HCT116 (cell line): ENCODE measurements at regions not wholly inside any gene's neighbourhood (a gene's known extent, or its start where the extent isn't known, plus 50 kb on each side); places are given as distances from the start of the nearest gene placed in this dataset.

Experiments used
- ATAC-seq: fragments of 200-7000 bp; cut with Tn5 transposase; 2 replicates; pipeline ENCODE4 v1.9.1; 2020; ENCODE audit warnings: mild to moderate bottlenecking, moderate library complexity
- BruUV-seq: library from RNA; stranded (reverse); fragments of 400-500 nt; replicated peaks from 2 replicates; lab custom pipeline; 2021; lab: Mats Ljungman, UMichigan
- CTCF ChIA-PET: fragments of 300-600 bp; sonication (Branson Sonifier 250); formaldehyde crosslinking; loops from one replicate; lab custom pipeline; 2021; ENCODE audit warnings: antibody characterized with exemption; lab: Charles Lee
- POLR2A ChIA-PET: fragments of 300-600, 350-600 bp; sonication (Branson Sonifier 250); formaldehyde crosslinking; loops from one replicate; lab custom pipeline; 2021; ENCODE audit warnings: antibody characterized with exemption; lab: Charles Lee
- RAD21 ChIA-PET, 2 experiments: fragments of 300-600 bp; sonication (Branson Sonifier 250); formaldehyde crosslinking; loops; one replicate each; lab custom pipeline; 2023; ENCODE audit warnings: low total read pairs in 2 of 2; ENCODE audit not compliant: uncharacterized antibody in 2 of 2, unreplicated experiment in 2 of 2, low non-redundant PET in 1 of 2; lab: Charles Lee
- DNase-seq: peaks from one replicate; pipeline ENCODE4 v3.0.0-alpha.2; 2010; ENCODE audit warnings: low read depth, low spot score
- H2AFZ ChIP-seq: fragments of 200-600 bp; shearing (Covaris generic), sonication (generic); 2 replicates; pipeline ENCODE4 v1.6.1; 2017; ENCODE audit warnings: low read depth, mixed run types, mixed read lengths, antibody characterized with exemption, low read length; ENCODE audit not compliant: poor library complexity, severe bottlenecking
- H3K27ac ChIP-seq: 2 replicates; pipeline ENCODE4 v1.5.1; 2012; ENCODE audit warnings: low read depth, low read length
- H3K27me3 ChIP-seq: fragments of 200-600 bp; sonication (generic); 2 replicates; pipeline ENCODE4 v1.6.1; 2016; ENCODE audit warnings: mixed run types, low read length, mixed read lengths; ENCODE audit not compliant: insufficient read depth
- H3K36me3 ChIP-seq, 2 experiments: fragments of 200-500 bp in 1 of 2; fragments of 200-600 bp in 1 of 2; sonication (Bioruptor generic) in 1 of 2; sonication (generic) in 1 of 2; 2 replicates each; pipeline versions ENCODE4 v1.5.1 to v1.6.1; 2014 to 2016; ENCODE audit warnings: low read length in 2 of 2, inconsistent platforms in 1 of 2, mixed read lengths in 1 of 2, mixed run types in 1 of 2; ENCODE audit not compliant: insufficient read depth in 2 of 2, control insufficient read depth in 1 of 2
- H3K4me1 ChIP-seq, 2 experiments: fragments of 200-600 bp in 1 of 2; sonication (generic) in 1 of 2; 2 replicates each; pipeline versions ENCODE4 v1.5.1 to v1.6.1; 2012 to 2017; ENCODE audit warnings: low read length in 2 of 2, inconsistent platforms in 1 of 2, mild to moderate bottlenecking in 1 of 2, mixed read lengths in 1 of 2, mixed run types in 1 of 2, moderate library complexity in 1 of 2; ENCODE audit not compliant: insufficient read depth in 2 of 2, control insufficient read depth in 1 of 2
- H3K4me2 ChIP-seq: fragments of 200-600 bp; sonication (generic); 2 replicates; pipeline ENCODE4 v1.6.1; 2017; ENCODE audit warnings: mixed run types, low read length, mixed read lengths
- H3K4me3 ChIP-seq, 2 experiments: fragments of 200-600 bp in 1 of 2; sonication (generic) in 1 of 2; replicated peaks in 1 of 2; 2 replicates each; pipeline ENCODE4 v1.5.1; 2011 to 2016; ENCODE audit warnings: low read length in 2 of 2, control low read depth in 1 of 2, low read depth in 1 of 2, mild to moderate bottlenecking in 1 of 2, mixed read lengths in 1 of 2, mixed run types in 1 of 2
- H3K79me2 ChIP-seq: fragments of 200-600 bp; sonication (generic); 2 replicates; pipeline ENCODE4 v1.6.1; 2017; ENCODE audit warnings: mild to moderate bottlenecking, mixed run types, low read length, moderate library complexity, mixed read lengths; ENCODE audit not compliant: insufficient read depth
- H3K9ac ChIP-seq: fragments of 200-600 bp; sonication (generic); 2 replicates; pipeline ENCODE4 v1.6.1; 2016; ENCODE audit warnings: low read length, mixed read lengths
- H3K9me2 ChIP-seq: fragments of 200-600 bp; sonication (generic), shearing (Covaris generic); 2 replicates; pipeline ENCODE4 v1.6.1; 2017; ENCODE audit warnings: mixed run types, mild to moderate bottlenecking, moderate library complexity; ENCODE audit not compliant: insufficient read depth
- H3K9me3 ChIP-seq, 2 experiments: fragments of 200-500 bp in 1 of 2; fragments of 200-600 bp in 1 of 2; sonication (Bioruptor generic) in 1 of 2; sonication (generic) in 1 of 2; 2 replicates each; pipeline ENCODE4 v1.6.1; 2014 to 2017; ENCODE audit warnings: low read length in 2 of 2, mixed read lengths in 2 of 2, inconsistent platforms in 1 of 2, low read depth in 1 of 2, mild to moderate bottlenecking in 1 of 2, mixed run types in 1 of 2, moderate library complexity in 1 of 2; ENCODE audit not compliant: control insufficient read depth in 1 of 2, insufficient read depth in 1 of 2
- H4K20me1 ChIP-seq: fragments of 200-600 bp; sonication (generic), shearing (Covaris generic); 2 replicates; pipeline ENCODE4 v1.6.1; 2017; ENCODE audit warnings: mixed run types, mild to moderate bottlenecking, moderate library complexity; ENCODE audit not compliant: insufficient read depth
- CBX3 ChIP-seq: IDR thresholded peaks from 2 replicates; pipeline ENCODE4 v1.6.1; 2012; ENCODE audit warnings: low read depth
- CTCF ChIP-seq, 3 experiments: fragments of 200-600 bp in 1 of 3; sonication (generic) in 1 of 3; IDR thresholded peaks in 2 of 3; conservative IDR thresholded peaks in 1 of 3; 2 replicates each; pipeline ENCODE4 v1.5.1; 2012 to 2017; ENCODE audit warnings: low read depth in 2 of 3, low read length in 2 of 3, antibody characterized with exemption in 1 of 3, borderline replicate concordance in 1 of 3, control low read depth in 1 of 3, mild to moderate bottlenecking in 1 of 3, mixed read lengths in 1 of 3, mixed run types in 1 of 3, moderate library complexity in 1 of 3; ENCODE audit not compliant: insufficient read depth in 1 of 3
- EZH2 ChIP-seq: fragments of 200-600 bp; sonication (generic); IDR thresholded peaks from 2 replicates; pipeline ENCODE4 v1.6.1; 2017; ENCODE audit warnings: antibody characterized with exemption, mixed run types
- JUND ChIP-seq: IDR thresholded peaks from 2 replicates; pipeline ENCODE4 v1.6.1; 2012
- MAX ChIP-seq: IDR thresholded peaks from 2 replicates; pipeline ENCODE4 v1.6.1; 2012
- SIN3A ChIP-seq: IDR thresholded peaks from 2 replicates; pipeline ENCODE4 v1.6.1; 2012; ENCODE audit warnings: low read depth
- SP1 ChIP-seq: IDR thresholded peaks from 2 replicates; pipeline ENCODE4 v1.6.1; 2012; ENCODE audit warnings: low read depth
- YY1 ChIP-seq: IDR thresholded peaks from 2 replicates; pipeline ENCODE4 v1.6.1; 2011; ENCODE audit warnings: low read length, low read depth, moderate library complexity, mild to moderate bottlenecking; ENCODE audit not compliant: insufficient replicate concordance; ENCODE audit errors: extremely low read depth
- ZFX ChIP-seq: fragments of 450-650 bp; IDR thresholded peaks from 2 replicates; pipeline ENCODE4 v1.6.1; 2017
- ZNF274 ChIP-seq: fragments of 200-500 bp; sonication (Bioruptor generic); IDR thresholded peaks from 2 replicates; pipeline ENCODE4 v1.6.1; 2014; ENCODE audit warnings: mild to moderate bottlenecking, low read depth, low read length, inconsistent platforms
- intact Hi-C: fragments of 100-400 bp; cut with micrococcal nuclease; formaldehyde crosslinking; loops from 2 replicates; pipeline ENCODE4 v1.10.0; 2022
- TF ChIP-seq, protein P1 (sequence below): IDR thresholded peaks from 2 replicates; pipeline ENCODE4 v1.6.1; 2012; ENCODE audit warnings: low read depth

- ChIA-PET CTCF (no interaction called here), RAD21 (no interaction called here), POLR2A (no interaction called here)
- Histone ChIP-seq H3K27ac (no peak overlapping the region), H4K20me1 (no peaks in the 10 kb centered on the region), H3K4me1 (no peaks in the 10 kb centered on the region), H3K79me2 (no peaks in the 10 kb centered on the region), H2AFZ (no peak overlapping the region), H3K4me2 (no peak overlapping the region), H3K9ac (no peak overlapping the region), H3K27me3 (peaks cover 17% of the 10 kb centered on the region; the same call in 1 of the 2 replicates), H3K9me2 (no peaks in the 10 kb centered on the region), H3K36me3 (no peaks in the 10 kb centered on the region), H3K4me3 (no peak overlapping the region), H3K9me3 (no peaks in the 10 kb centered on the region)
- TF ChIP-seq EZH2 (no peak), SIN3A (no peak), CTCF (IDR thresholded peaks at IDR 0.05 in 2 of 3, conservative IDR thresholded peaks at IDR 0.05 in 1 of 3; ENCODE audit: borderline replicate concordance in 1 of 3, insufficient read depth in 1 of 3, low read depth in 2 of 3, low read length in 2 of 3) (no peak)
- DNase-seq, result no peak
- no peak for ATAC-seq
- intact Hi-C loops, result no loop called here
- BruUV-seq, result no TSS peak
Measured at GRCh38 chr13:59584101-59584500, 579.6 kb downstream of the DIAPH3 start.

DNA sequence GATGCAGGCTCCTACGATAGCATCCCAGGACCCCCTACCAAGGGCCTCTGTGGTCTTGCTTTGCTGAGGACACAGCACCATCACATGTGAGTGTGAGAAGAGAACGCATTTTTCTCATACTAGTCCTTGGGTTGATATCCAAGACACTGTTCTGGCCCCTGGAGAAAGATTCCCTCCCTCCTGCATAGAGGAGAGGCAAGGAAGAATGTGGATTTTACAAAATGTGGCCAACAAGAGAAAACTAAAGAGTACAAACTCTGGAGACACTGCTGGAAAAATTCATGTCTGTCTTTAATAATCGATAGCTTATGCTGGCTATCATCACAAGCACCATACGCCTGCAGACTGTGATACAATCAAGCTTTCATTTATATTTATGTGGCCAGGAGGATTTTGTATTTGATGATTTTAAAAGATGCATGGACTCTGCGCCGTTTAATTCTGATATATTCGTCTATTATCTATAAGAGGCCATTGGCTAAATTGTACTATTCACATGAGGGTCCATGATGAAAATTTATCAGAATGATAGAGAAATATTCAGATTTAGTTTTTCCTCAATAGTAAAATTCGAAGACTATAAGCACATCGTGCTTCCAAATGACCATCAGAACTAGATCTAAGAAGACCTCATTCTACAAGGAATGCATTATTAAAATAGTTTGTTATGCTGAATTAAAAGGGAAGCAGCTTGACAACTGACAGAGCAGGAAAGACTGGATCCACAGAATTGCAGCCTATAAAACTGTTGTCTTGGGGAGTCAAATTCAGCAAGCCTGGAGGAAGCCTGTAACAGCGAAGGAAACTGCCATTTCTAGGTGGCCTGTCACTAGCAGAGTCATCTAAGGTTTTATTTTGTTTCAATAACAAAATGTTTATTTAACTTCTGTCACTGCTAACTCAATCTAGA, 578.7 kb downstream of the DIAPH3 start:
- no peak overlapping the region for H3K4me3 ChIP-seq
- no peak overlapping the region for H2AFZ ChIP-seq
- no peaks in the 10 kb centered on the region for H3K79me2 ChIP-seq
- intact Hi-C loops, result no loop called here
- no peaks in the 10 kb centered on the region for H3K4me1 ChIP-seq
- no peaks in the 10 kb centered on the region for H4K20me1 ChIP-seq
- peaks cover 17% of the 10 kb centered on the region; the same call in 1 of the 2 replicates for H3K27me3 ChIP-seq
- ChIA-PET RAD21 (no interaction called here), CTCF (no interaction called here), POLR2A (no interaction called here)
- no peak for DNase-seq
- H3K9ac ChIP-seq, result no peak overlapping the region
- no peak for ATAC-seq
- no peak overlapping the region for H3K27ac ChIP-seq
- no peaks in the 10 kb centered on the region for H3K9me3 ChIP-seq
- H3K36me3 ChIP-seq, result no peaks in the 10 kb centered on the region
- BruUV-seq, result no TSS peak
- H3K9me2 ChIP-seq, result no peaks in the 10 kb centered on the region
- no peak overlapping the region for H3K4me2 ChIP-seq
- no peak for TF ChIP-seq ZNF274
- TF ChIP-seq JUND, result no peak
- no peak for TF ChIP-seq MAX
- TF ChIP-seq, protein P1, sequence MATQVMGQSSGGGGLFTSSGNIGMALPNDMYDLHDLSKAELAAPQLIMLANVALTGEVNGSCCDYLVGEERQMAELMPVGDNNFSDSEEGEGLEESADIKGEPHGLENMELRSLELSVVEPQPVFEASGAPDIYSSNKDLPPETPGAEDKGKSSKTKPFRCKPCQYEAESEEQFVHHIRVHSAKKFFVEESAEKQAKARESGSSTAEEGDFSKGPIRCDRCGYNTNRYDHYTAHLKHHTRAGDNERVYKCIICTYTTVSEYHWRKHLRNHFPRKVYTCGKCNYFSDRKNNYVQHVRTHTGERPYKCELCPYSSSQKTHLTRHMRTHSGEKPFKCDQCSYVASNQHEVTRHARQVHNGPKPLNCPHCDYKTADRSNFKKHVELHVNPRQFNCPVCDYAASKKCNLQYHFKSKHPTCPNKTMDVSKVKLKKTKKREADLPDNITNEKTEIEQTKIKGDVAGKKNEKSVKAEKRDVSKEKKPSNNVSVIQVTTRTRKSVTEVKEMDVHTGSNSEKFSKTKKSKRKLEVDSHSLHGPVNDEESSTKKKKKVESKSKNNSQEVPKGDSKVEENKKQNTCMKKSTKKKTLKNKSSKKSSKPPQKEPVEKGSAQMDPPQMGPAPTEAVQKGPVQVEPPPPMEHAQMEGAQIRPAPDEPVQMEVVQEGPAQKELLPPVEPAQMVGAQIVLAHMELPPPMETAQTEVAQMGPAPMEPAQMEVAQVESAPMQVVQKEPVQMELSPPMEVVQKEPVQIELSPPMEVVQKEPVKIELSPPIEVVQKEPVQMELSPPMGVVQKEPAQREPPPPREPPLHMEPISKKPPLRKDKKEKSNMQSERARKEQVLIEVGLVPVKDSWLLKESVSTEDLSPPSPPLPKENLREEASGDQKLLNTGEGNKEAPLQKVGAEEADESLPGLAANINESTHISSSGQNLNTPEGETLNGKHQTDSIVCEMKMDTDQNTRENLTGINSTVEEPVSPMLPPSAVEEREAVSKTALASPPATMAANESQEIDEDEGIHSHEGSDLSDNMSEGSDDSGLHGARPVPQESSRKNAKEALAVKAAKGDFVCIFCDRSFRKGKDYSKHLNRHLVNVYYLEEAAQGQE, result no peak
- no peak for TF ChIP-seq SP1
- TF ChIP-seq ZFX, result no peak
- no peak for TF ChIP-seq CBX3
- no peak for TF ChIP-seq YY1
